ENCODE measurements at regions not wholly inside any gene's neighbourhood (a gene's known extent, or its start where the extent isn't known, plus 50 kb on each side); places are given as distances from the start of the nearest gene placed in this dataset.

DNA sequence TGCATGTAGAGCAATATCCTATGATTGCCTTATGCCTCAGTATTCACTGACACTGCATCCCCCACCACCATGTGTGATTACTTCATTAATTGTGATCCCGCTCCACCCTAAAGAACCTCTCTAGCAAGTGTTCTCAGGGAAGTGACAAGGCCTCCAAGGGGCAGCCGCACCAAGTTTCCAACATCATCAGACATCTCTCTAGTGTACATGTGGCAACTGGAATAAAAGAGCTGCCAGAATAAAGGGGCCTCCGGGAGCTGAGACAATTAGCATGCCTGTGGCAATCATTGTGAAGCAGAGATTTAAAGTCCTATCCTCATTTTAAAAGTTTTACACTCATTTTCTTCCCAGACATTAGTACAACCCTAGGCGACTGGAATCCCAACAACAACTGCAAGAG lies 902.1 kb upstream of the SEMA6D start:
- H3K27ac Mint-ChIP-seq (ENCODE audit: unreplicated experiment) = no peak overlapping the region
- CTCF ChIA-PET = no interaction called here
- H3K9me3 Mint-ChIP-seq (ENCODE audit: low read depth, unreplicated experiment) = peaks cover 4% of the 10 kb centered on the region
- no peaks in the 10 kb centered on the region for H3K27me3 Mint-ChIP-seq (ENCODE audit: unreplicated experiment)
- intact Hi-C loops (cut with micrococcal nuclease; ENCODE audit: unreplicated experiment) = no loop called here
- no peak for DNase-seq
- no peaks in the 10 kb centered on the region for H3K4me1 Mint-ChIP-seq (ENCODE audit: low read depth, unreplicated experiment)
- no peaks in the 10 kb centered on the region for H3K36me3 Mint-ChIP-seq (ENCODE audit: insufficient read depth, unreplicated experiment)
- TF ChIP-seq, protein P1, sequence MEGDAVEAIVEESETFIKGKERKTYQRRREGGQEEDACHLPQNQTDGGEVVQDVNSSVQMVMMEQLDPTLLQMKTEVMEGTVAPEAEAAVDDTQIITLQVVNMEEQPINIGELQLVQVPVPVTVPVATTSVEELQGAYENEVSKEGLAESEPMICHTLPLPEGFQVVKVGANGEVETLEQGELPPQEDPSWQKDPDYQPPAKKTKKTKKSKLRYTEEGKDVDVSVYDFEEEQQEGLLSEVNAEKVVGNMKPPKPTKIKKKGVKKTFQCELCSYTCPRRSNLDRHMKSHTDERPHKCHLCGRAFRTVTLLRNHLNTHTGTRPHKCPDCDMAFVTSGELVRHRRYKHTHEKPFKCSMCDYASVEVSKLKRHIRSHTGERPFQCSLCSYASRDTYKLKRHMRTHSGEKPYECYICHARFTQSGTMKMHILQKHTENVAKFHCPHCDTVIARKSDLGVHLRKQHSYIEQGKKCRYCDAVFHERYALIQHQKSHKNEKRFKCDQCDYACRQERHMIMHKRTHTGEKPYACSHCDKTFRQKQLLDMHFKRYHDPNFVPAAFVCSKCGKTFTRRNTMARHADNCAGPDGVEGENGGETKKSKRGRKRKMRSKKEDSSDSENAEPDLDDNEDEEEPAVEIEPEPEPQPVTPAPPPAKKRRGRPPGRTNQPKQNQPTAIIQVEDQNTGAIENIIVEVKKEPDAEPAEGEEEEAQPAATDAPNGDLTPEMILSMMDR (IDR thresholded peaks at IDR 0.05; ENCODE audit: unreplicated experiment) = no peak
- no TSS peak for BruUV-seq (replicated peaks)
- no peak overlapping the region for H3K4me3 Mint-ChIP-seq (ENCODE audit: low read depth, unreplicated experiment)

DNA sequence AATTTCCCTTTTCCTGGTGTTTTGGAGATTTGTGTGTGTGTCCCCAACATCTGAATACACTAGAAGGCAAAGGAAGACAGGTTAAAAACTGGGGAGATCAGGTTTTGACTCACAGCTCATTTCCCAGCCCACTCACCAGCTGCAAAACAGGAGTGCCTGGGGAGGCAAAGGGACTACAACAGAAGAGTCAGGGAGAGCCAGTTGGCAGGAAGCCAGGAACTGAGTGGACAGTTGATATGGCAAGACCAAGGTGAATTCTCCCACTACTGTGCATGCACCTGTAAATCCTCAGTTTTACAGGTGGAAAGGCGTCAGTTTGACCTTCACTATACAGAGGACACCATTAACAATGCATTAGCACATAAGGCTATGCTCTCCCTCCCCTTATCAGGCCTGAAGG lies 901.5 kb upstream of the SEMA6D start:
- H3K27me3 Mint-ChIP-seq (ENCODE audit: unreplicated experiment) = no peaks in the 10 kb centered on the region
- peaks cover 4% of the 10 kb centered on the region for H3K9me3 Mint-ChIP-seq (ENCODE audit: low read depth, unreplicated experiment)
- intact Hi-C loops (cut with micrococcal nuclease; ENCODE audit: unreplicated experiment) = no loop called here
- TF ChIP-seq, protein P1 (IDR thresholded peaks at IDR 0.05; ENCODE audit: unreplicated experiment) = no peak
- H3K4me3 Mint-ChIP-seq (ENCODE audit: low read depth, unreplicated experiment) = no peak overlapping the region
- CTCF ChIA-PET = no interaction called here
- H3K36me3 Mint-ChIP-seq (ENCODE audit: insufficient read depth, unreplicated experiment) = no peaks in the 10 kb centered on the region
- DNase-seq = no peak
- no peaks in the 10 kb centered on the region for H3K4me1 Mint-ChIP-seq (ENCODE audit: low read depth, unreplicated experiment)
- BruUV-seq (replicated peaks) = no TSS peak
- no peak overlapping the region for H3K27ac Mint-ChIP-seq (ENCODE audit: unreplicated experiment)

DNA sequence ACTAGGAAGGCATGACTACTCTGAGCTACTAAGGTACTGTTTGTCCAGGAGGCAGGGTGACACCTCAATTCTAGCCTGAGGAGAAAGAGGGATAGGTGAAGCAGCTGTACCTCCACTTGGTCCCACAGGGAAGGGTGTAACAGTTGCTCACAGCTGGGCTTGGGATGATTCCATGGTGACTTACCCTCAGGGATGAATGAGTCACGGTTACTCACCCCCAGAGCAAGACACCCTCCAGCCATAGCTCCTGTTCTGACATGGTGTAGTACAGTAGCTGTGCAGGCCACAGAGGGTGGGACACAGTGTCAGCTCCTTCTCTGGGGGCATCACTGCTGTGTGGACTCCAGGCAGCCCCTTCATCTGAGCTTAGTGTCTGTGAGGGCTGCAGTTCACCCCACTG lies 868.6 kb upstream of the SEMA6D start:
- CTCF ChIA-PET = no interaction called here
- peaks cover 13% of the 10 kb centered on the region for H3K9me3 Mint-ChIP-seq (ENCODE audit: low read depth, unreplicated experiment)
- H3K36me3 Mint-ChIP-seq (ENCODE audit: insufficient read depth, unreplicated experiment) = no peaks in the 10 kb centered on the region
- BruUV-seq (replicated peaks) = no TSS peak
- H3K4me1 Mint-ChIP-seq (ENCODE audit: low read depth, unreplicated experiment) = no peaks in the 10 kb centered on the region
- TF ChIP-seq, protein P1 (IDR thresholded peaks at IDR 0.05; ENCODE audit: unreplicated experiment) = no peak
- no peak overlapping the region for H3K27ac Mint-ChIP-seq (ENCODE audit: unreplicated experiment)
- no peak for DNase-seq
- intact Hi-C loops (cut with micrococcal nuclease; ENCODE audit: unreplicated experiment) = no loop called here
- H3K4me3 Mint-ChIP-seq (ENCODE audit: low read depth, unreplicated experiment) = no peak overlapping the region
- H3K27me3 Mint-ChIP-seq (ENCODE audit: unreplicated experiment) = no peaks in the 10 kb centered on the region

DNA sequence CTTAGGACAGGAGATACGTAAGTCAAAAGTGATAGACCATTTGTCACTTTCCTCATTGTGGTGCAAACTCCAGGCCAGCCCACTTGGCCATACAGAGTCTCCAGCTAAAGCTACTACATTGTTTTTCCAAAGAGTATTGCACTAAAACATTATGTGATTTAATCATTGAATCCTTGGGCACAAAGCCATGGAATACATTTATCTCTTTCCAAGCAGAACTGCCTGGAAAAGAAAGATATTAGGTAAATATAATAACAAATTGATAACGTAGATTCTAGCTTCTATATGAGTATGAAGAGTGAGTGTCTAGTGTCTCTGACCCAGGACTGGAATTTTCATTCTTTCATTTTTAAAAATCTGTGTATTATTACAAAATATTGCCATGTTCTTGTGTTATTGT lies 863.7 kb upstream of the SEMA6D start:
- no peaks in the 10 kb centered on the region for H3K27me3 Mint-ChIP-seq (ENCODE audit: unreplicated experiment)
- peaks cover 12% of the 10 kb centered on the region for H3K9me3 Mint-ChIP-seq (ENCODE audit: low read depth, unreplicated experiment)
- no peak for DNase-seq
- H3K4me3 Mint-ChIP-seq (ENCODE audit: low read depth, unreplicated experiment) = no peak overlapping the region
- intact Hi-C loops (cut with micrococcal nuclease; ENCODE audit: unreplicated experiment) = no loop called here
- TF ChIP-seq, protein P1 (IDR thresholded peaks at IDR 0.05; ENCODE audit: unreplicated experiment) = no peak
- H3K36me3 Mint-ChIP-seq (ENCODE audit: insufficient read depth, unreplicated experiment) = no peaks in the 10 kb centered on the region
- H3K4me1 Mint-ChIP-seq (ENCODE audit: low read depth, unreplicated experiment) = no peaks in the 10 kb centered on the region
- BruUV-seq (replicated peaks) = no TSS peak
- H3K27ac Mint-ChIP-seq (ENCODE audit: unreplicated experiment) = no peak overlapping the region
- CTCF ChIA-PET = no interaction called here

DNA sequence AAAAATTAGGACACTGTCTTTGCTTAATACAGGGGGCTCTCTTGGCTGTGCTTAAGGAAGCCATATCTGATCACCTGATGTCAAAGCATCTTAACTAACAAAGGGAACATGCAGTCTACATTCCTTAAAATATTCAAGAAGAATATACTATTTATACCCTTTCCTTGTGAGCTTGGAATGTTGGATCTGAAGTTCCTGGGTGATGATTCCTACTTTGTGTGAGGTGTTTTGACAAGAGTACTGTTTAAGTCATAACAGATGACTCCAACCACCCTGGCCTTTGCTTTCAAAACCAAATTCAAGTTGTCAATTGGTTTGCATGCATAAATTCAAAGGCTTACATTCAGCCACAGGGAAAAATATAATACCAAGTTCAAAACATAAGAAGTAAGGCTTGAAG lies 862.7 kb upstream of the SEMA6D start:
- H3K4me3 Mint-ChIP-seq (ENCODE audit: low read depth, unreplicated experiment) = no peak overlapping the region
- H3K27ac Mint-ChIP-seq (ENCODE audit: unreplicated experiment) = no peak overlapping the region
- no TSS peak for BruUV-seq (replicated peaks)
- CTCF ChIA-PET = no interaction called here
- no peaks in the 10 kb centered on the region for H3K36me3 Mint-ChIP-seq (ENCODE audit: insufficient read depth, unreplicated experiment)
- H3K4me1 Mint-ChIP-seq (ENCODE audit: low read depth, unreplicated experiment) = no peaks in the 10 kb centered on the region
- peaks cover 8% of the 10 kb centered on the region for H3K9me3 Mint-ChIP-seq (ENCODE audit: low read depth, unreplicated experiment)
- intact Hi-C loops (cut with micrococcal nuclease; ENCODE audit: unreplicated experiment) = no loop called here
- no peak for DNase-seq
- TF ChIP-seq, protein P1 (IDR thresholded peaks at IDR 0.05; ENCODE audit: unreplicated experiment) = no peak
- no peaks in the 10 kb centered on the region for H3K27me3 Mint-ChIP-seq (ENCODE audit: unreplicated experiment)
